H4 (cell line): ENCODE measurements at regions not wholly inside any gene's neighbourhood (a gene's known extent, or its start where the extent isn't known, plus 50 kb on each side); places are given as distances from the start of the nearest gene placed in this dataset.

Experiments
- DNase-seq: peaks from one replicate; pipeline ENCODE4 v3.0.0-alpha.2; 2015; ENCODE audit warnings: low spot score

- no peak for DNase-seq
Observed at GRCh38 chr13:73258406-73258805, 199.6 kb downstream of the KLF5 start.

GRCh38 chr13:73254827-73255226, 196.0 kb downstream of the KLF5 start:
- DNase-seq: no peak

GRCh38 chr13:73251626-73252265, 192.9 kb downstream of the KLF5 start:
- DNase-seq: no peak

- DNase-seq: no peak
Observed at GRCh38 chr13:73250061-73250460, 191.3 kb downstream of the KLF5 start.

GRCh38 chr13:73248711-73249580, 190.1 kb downstream of the KLF5 start:
- DNase-seq: peak; percentile 36

- DNase-seq: no peak
Observed at GRCh38 chr13:73248154-73248553, 189.3 kb downstream of the KLF5 start.

- DNase-seq: no peak
Observed at GRCh38 chr13:73245246-73245645, 186.4 kb downstream of the KLF5 start.

- no peak for DNase-seq
Observed at GRCh38 chr13:73244467-73244866, 185.7 kb downstream of the KLF5 start.

GRCh38 chr13:73242515-73243015, 183.8 kb downstream of the KLF5 start:
- no peak for DNase-seq

- no peak for DNase-seq
Observed at GRCh38 chr13:73240193-73240592, 181.4 kb downstream of the KLF5 start.

GRCh38 chr13:73235385-73235784, 176.6 kb downstream of the KLF5 start:
- peak; percentile 54 for DNase-seq

- no peak for DNase-seq
Observed at GRCh38 chr13:73231471-73231870, 172.7 kb downstream of the KLF5 start.

GRCh38 chr13:73230716-73231115, 171.9 kb downstream of the KLF5 start:
- no peak for DNase-seq

GRCh38 chr13:73228546-73228945, 169.7 kb downstream of the KLF5 start:
- DNase-seq: peak; percentile 27

GRCh38 chr13:73225990-73226389, 167.2 kb downstream of the KLF5 start:
- no peak for DNase-seq

GRCh38 chr13:73224703-73225102, 165.9 kb downstream of the KLF5 start:
- peak; percentile 37 for DNase-seq

- DNase-seq: peak; percentile 25
Observed at GRCh38 chr13:73223372-73223781, 164.6 kb downstream of the KLF5 start.

- no peak for DNase-seq
Observed at GRCh38 chr13:73222627-73223305, 164.0 kb downstream of the KLF5 start.

GRCh38 chr13:73220966-73221720, 162.3 kb downstream of the KLF5 start:
- DNase-seq: no peak

GRCh38 chr13:73218181-73218580, 159.4 kb downstream of the KLF5 start:
- DNase-seq: no peak

- peak; percentile 46 for DNase-seq
Observed at GRCh38 chr13:73216381-73216831, 157.6 kb downstream of the KLF5 start.

GRCh38 chr13:73215823-73216222, 157.0 kb downstream of the KLF5 start:
- DNase-seq: peak; percentile 60
